ENCODE measurements at regions not wholly inside any gene's neighbourhood (a gene's known extent, or its start where the extent isn't known, plus 50 kb on each side); places are given as distances from the start of the nearest gene placed in this dataset.

DNA sequence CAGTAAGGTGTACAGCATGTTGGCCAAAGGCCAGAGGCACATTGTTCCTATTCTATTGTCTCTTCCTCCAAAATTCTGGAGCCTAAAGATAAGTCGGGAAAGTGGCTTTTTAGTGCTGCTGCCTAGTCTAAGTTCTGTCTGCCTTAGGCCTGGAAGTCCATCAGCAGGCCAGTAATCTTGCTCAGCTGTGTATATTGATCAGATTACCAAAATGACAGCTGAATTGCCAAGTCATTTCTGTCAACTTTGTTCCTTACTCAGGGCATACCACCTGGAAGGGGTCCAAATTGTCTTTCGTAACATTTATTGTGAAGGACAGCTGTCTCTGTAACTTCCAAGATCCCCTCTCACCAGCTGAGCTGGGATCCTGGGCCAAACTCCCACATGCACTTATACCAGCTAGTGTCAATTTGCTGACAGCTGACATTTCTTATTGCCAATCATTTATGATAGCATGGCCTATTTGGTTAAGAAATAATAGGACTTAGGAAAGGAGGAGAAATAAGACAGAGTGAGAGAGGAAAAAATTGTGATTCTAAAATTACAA lies 116.8 kb upstream of the FSHR start:
- H3K79me2 ChIP-seq (ENCODE audit: insufficient read depth, low read length): no peaks in the 10 kb centered on the region
- H3K18ac ChIP-seq (ENCODE audit: insufficient read length, low read depth, low read length): no peak overlapping the region
- no peak overlapping the region for H3K56ac ChIP-seq (ENCODE audit: insufficient read length, low read depth, low read length)
- TF ChIP-seq, protein P1, sequence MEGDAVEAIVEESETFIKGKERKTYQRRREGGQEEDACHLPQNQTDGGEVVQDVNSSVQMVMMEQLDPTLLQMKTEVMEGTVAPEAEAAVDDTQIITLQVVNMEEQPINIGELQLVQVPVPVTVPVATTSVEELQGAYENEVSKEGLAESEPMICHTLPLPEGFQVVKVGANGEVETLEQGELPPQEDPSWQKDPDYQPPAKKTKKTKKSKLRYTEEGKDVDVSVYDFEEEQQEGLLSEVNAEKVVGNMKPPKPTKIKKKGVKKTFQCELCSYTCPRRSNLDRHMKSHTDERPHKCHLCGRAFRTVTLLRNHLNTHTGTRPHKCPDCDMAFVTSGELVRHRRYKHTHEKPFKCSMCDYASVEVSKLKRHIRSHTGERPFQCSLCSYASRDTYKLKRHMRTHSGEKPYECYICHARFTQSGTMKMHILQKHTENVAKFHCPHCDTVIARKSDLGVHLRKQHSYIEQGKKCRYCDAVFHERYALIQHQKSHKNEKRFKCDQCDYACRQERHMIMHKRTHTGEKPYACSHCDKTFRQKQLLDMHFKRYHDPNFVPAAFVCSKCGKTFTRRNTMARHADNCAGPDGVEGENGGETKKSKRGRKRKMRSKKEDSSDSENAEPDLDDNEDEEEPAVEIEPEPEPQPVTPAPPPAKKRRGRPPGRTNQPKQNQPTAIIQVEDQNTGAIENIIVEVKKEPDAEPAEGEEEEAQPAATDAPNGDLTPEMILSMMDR (conservative IDR thresholded peaks at IDR 0.05): no peak
- H2AK5ac ChIP-seq (ENCODE audit: insufficient read length, low read length): no peak overlapping the region
- no peak overlapping the region for H3K27ac Mint-ChIP-seq
- H4K8ac ChIP-seq (replicated peaks; ENCODE audit: insufficient read length, low read depth, low read length): no peak overlapping the region
- DNase-seq: no peak
- no peak overlapping the region for H2AFZ ChIP-seq (ENCODE audit: low read length)
- H4K5ac ChIP-seq (ENCODE audit: insufficient read length, low read depth, low read length): no peak overlapping the region
- no peak overlapping the region for H3T11ph ChIP-seq (ENCODE audit: low read length)
- no peaks in the 10 kb centered on the region for H3K9me3 ChIP-seq (ENCODE audit: control insufficient read depth, low read depth, low read length)
- H2BK5ac ChIP-seq (ENCODE audit: insufficient read length, low read length): no peak overlapping the region
- H3K14ac ChIP-seq (ENCODE audit: insufficient read depth, low read length): no peak overlapping the region
- no peaks in the 10 kb centered on the region for H3K4me1 ChIP-seq (ENCODE audit: insufficient read depth, low read length)
- no peak overlapping the region for H3K4me2 ChIP-seq (ENCODE audit: insufficient read depth, insufficient read length, low read length)
- no peak overlapping the region for H2BK15ac ChIP-seq (ENCODE audit: low read depth, low read length)
- H2BK120ac ChIP-seq (ENCODE audit: low read depth, low read length, poor library complexity, severe bottlenecking): no peak overlapping the region
- WGBS (ENCODE audit: extremely low coverage, insufficient read length, low lambda C conversion rate): no CpG with 5 or more reads among the region's 2 CpGs
- no peaks in the 10 kb centered on the region for H4K20me1 ChIP-seq (ENCODE audit: control insufficient read depth, insufficient read depth, insufficient read length)
- H3K36me3 Mint-ChIP-seq (ENCODE audit: insufficient read depth in 1 of 3, low read depth in 3 of 3): no peaks in the 10 kb centered on the region
- H3K4me3 Mint-ChIP-seq: no peak overlapping the region
- H3K23me2 ChIP-seq (ENCODE audit: insufficient read length, low read depth, low read length, poor library complexity, severe bottlenecking): no peaks in the 10 kb centered on the region
- H3K23ac ChIP-seq (ENCODE audit: insufficient read length, low read depth, low read length): no peak overlapping the region
- no peak overlapping the region for H2BK12ac ChIP-seq (ENCODE audit: insufficient read length, low read depth, low read length)
- no peak overlapping the region for H3K27ac ChIP-seq (ENCODE audit: insufficient read length, low read depth, low read length)
- no peak overlapping the region for H2BK20ac ChIP-seq (ENCODE audit: low read depth, low read length, poor library complexity, severe bottlenecking)
- H3K4ac ChIP-seq (ENCODE audit: low read depth, low read length): no peak overlapping the region
- H3K4me1 Mint-ChIP-seq: no peaks in the 10 kb centered on the region; a peak in 1 of 4 replicates
- H3K27me3 Mint-ChIP-seq (ENCODE audit: low read depth): no peaks in the 10 kb centered on the region
- no peaks in the 10 kb centered on the region for H3K9me3 Mint-ChIP-seq
- no peaks in the 10 kb centered on the region for H3K79me1 ChIP-seq (ENCODE audit: insufficient read depth, low read depth, low read length, poor library complexity, severe bottlenecking)
- H3K27me3 ChIP-seq (ENCODE audit: insufficient read depth, low read length): no peaks in the 10 kb centered on the region
- H4K91ac ChIP-seq (ENCODE audit: insufficient read length, low read depth, low read length): no peak overlapping the region
- H3K9ac ChIP-seq (ENCODE audit: extremely low read depth, insufficient read length, low read length): no peak overlapping the region
